BLaER1 (cell line): ENCODE measurements at regions not wholly inside any gene's neighbourhood (a gene's known extent, or its start where the extent isn't known, plus 50 kb on each side); places are given as distances from the start of the nearest gene placed in this dataset.

Experiments
- H3K27ac ChIP-seq: shearing (Covaris generic); formaldehyde crosslinking; 2 replicates; pipeline ENCODE4 v1.8.1; 2022
- H3K27me3 ChIP-seq: shearing (Covaris generic); formaldehyde crosslinking; 2 replicates; pipeline ENCODE4 v1.8.1; 2022
- H3K36me3 ChIP-seq: shearing (Covaris generic); formaldehyde crosslinking; 2 replicates; pipeline ENCODE4 v1.8.1; 2022
- H3K4me1 ChIP-seq: shearing (Covaris generic); formaldehyde crosslinking; 2 replicates; pipeline ENCODE4 v1.8.1; 2022
- H3K4me2 ChIP-seq: shearing (Covaris generic); formaldehyde crosslinking; 2 replicates; pipeline ENCODE4 v1.8.1; 2022
- H3K4me3 ChIP-seq: shearing (Covaris generic); formaldehyde crosslinking; 2 replicates; pipeline ENCODE4 v1.8.1; 2022
- H3K9ac ChIP-seq: shearing (Covaris generic); formaldehyde crosslinking; 2 replicates; pipeline ENCODE4 v1.8.1; 2022
- H3K9me3 ChIP-seq: shearing (Covaris generic); formaldehyde crosslinking; 2 replicates; pipeline ENCODE4 v1.8.1; 2022
- H4K20me1 ChIP-seq: shearing (Covaris generic); formaldehyde crosslinking; 2 replicates; pipeline ENCODE4 v1.8.1; 2022
- Cebpa-rat ChIP-seq: shearing (Covaris generic); IDR thresholded peaks from 2 replicates; pipeline ENCODE4 v1.8.1; 2022

DNA sequence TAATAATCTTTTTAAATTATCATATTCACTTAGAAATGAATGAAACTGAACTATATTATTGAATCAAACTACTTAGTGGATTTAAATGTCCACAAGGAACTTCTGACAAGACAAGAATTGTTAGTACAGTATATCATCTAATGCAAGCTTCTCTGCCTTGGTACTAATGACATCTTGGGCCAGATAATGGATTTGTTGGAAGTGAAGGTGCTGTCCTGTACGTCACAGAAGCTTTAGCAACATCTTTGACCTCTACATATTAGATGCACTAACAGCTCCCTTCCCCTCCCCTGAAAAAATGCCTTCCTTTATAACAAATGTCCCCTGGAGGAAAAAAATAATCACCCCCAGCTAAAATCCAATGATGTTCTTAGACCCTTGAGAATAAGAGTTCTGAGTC is 695.8 kb upstream of the EYS start:
- Histone ChIP-seq H3K9ac (no peak overlapping the region), H3K9me3 (no peaks in the 10 kb centered on the region), H3K27ac (no peak overlapping the region), H3K4me1 (no peaks in the 10 kb centered on the region), H4K20me1 (no peaks in the 10 kb centered on the region), H3K4me2 (no peak overlapping the region), H3K4me3 (no peak overlapping the region), H3K27me3 (no peaks in the 10 kb centered on the region), H3K36me3 (no peaks in the 10 kb centered on the region)
- TF ChIP-seq Cebpa-rat: no peak

DNA sequence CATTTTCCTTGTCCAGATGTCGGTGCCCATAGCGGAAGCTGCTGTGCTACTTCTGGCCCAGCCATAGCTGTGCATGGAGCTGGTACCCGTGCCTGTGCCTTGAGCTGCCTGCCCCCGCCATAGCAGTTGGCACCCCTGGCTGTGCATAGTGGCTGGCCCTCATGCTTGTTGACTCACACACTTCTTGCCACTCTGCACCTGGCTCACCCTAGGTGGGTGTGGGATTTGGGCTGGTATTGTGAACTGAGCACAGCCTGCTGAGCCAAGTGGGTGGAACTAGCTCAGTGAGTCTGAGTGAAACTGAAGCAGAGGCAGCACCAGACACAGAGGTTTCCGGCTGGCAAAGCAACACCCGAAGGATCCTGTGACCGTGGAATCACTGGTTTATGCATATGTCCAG is 689.5 kb upstream of the EYS start:
- H3K9me3 ChIP-seq: peaks cover 11% of the 10 kb centered on the region
- no peak overlapping the region for H3K4me2 ChIP-seq
- TF ChIP-seq Cebpa-rat: no peak
- H3K27ac ChIP-seq: no peak overlapping the region
- no peak overlapping the region for H3K9ac ChIP-seq
- H4K20me1 ChIP-seq: no peaks in the 10 kb centered on the region
- H3K27me3 ChIP-seq: no peaks in the 10 kb centered on the region
- H3K4me1 ChIP-seq: 0 out of 2 replicates have a peak, but pooled peaks cover 5% of the 10 kb centered on the region
- no peak overlapping the region for H3K4me3 ChIP-seq
- H3K36me3 ChIP-seq: no peaks in the 10 kb centered on the region

DNA sequence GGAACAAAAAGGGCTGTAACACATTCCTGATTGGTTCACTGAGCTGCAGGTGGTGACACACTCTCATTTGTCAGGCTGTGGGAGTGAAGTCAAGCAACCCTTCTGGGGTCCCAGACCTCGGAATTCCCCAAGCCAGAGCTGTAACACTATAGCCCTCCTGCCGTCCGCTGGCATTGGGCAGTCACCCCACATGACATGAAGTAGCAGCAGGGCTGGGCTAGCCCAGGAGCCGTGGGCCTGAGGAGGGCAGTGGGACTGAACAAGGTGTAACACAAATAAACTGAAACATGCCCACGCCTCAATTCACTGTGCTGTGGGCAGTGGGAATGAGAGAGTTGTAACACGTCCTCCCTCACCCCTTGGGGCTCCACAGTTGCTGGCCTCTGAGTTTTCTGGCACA is 689.1 kb upstream of the EYS start:
- Histone ChIP-seq H3K4me2 (no peak overlapping the region), H3K4me1 (0 out of 2 replicates have a peak, but pooled peaks cover 5% of the 10 kb centered on the region), H3K4me3 (no peak overlapping the region), H3K9me3 (peaks cover 11% of the 10 kb centered on the region), H4K20me1 (no peaks in the 10 kb centered on the region), H3K27ac (no peak overlapping the region), H3K27me3 (no peaks in the 10 kb centered on the region), H3K9ac (no peak overlapping the region), H3K36me3 (no peaks in the 10 kb centered on the region)
- no peak for TF ChIP-seq Cebpa-rat

DNA sequence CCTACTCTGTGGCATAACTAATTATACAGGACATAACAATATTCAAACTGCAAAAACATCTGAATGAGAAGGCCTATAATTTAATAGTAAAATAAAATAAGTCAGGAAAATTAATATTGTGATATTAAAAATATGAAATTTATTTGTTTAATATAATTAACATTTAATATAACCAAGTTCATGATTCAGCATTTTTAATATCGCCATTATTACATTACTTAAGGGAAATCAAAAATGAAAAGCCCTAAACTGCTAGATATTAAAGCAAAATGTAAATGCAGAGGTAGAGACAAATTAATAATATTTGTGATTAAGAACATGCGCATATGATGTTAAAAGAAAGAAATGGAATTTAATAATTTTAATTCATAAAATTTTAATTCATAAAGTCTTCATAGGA is 683.4 kb upstream of the EYS start:
- Histone ChIP-seq H3K36me3 (no peaks in the 10 kb centered on the region), H3K27ac (no peak overlapping the region), H3K4me3 (no peak overlapping the region), H3K4me1 (0 out of 2 replicates have a peak, but pooled peaks cover 5% of the 10 kb centered on the region), H3K9me3 (no peaks in the 10 kb centered on the region; the same call in none of the 2 replicates), H3K4me2 (no peak overlapping the region), H3K27me3 (no peaks in the 10 kb centered on the region), H4K20me1 (no peaks in the 10 kb centered on the region), H3K9ac (no peak overlapping the region)
- no peak for TF ChIP-seq Cebpa-rat

DNA sequence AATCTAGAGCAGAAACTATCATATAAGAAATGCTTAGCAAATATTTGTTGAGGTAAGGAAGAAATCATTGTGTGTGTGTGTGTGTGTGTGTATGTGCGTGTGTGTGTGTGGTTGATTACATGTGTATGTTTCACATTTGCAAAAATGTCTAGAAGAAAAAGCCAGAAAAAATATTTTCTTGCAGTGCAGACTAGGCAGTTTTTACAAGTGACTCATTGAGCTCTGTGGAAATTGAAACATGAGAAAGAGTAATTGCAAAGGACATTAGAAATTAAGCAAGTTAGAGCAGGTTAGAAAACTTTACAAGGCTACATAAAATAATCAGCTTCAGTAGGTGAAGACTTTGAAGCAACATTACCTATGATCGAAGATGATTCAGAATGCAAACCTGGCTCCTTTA is 669.0 kb upstream of the EYS start:
- H3K4me1 ChIP-seq: no peaks in the 10 kb centered on the region
- H3K36me3 ChIP-seq: no peaks in the 10 kb centered on the region
- H4K20me1 ChIP-seq: no peaks in the 10 kb centered on the region
- no peak overlapping the region for H3K9ac ChIP-seq
- no peak overlapping the region for H3K4me3 ChIP-seq
- no peaks in the 10 kb centered on the region for H3K9me3 ChIP-seq
- TF ChIP-seq Cebpa-rat: no peak
- no peak overlapping the region for H3K4me2 ChIP-seq
- no peak overlapping the region for H3K27ac ChIP-seq
- H3K27me3 ChIP-seq: no peaks in the 10 kb centered on the region

DNA sequence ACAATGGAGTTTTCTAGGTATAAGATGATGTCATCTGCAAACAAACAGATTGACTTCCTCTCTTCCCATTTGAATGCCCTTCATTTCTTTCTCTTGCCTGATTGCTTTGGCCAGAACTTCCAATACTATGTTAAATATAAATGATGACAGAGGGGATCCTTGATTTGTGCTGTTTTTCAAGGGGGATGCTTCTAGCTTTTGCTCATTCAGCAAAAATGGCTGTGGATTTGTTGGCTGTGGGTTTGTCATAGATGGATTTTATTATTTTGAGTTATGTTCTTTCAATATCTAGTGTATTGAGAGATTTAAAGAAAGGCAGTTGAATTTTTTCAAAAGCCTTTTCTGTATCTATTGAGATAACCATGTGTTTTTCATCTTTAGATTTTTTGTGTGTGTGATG is 662.4 kb upstream of the EYS start:
- Histone ChIP-seq H3K4me3 (no peak overlapping the region), H3K36me3 (no peaks in the 10 kb centered on the region), H4K20me1 (no peaks in the 10 kb centered on the region), H3K4me2 (no peak overlapping the region), H3K4me1 (no peaks in the 10 kb centered on the region), H3K9ac (no peak overlapping the region), H3K27me3 (no peaks in the 10 kb centered on the region), H3K9me3 (no peaks in the 10 kb centered on the region), H3K27ac (no peak overlapping the region)
- TF ChIP-seq Cebpa-rat: no peak

DNA sequence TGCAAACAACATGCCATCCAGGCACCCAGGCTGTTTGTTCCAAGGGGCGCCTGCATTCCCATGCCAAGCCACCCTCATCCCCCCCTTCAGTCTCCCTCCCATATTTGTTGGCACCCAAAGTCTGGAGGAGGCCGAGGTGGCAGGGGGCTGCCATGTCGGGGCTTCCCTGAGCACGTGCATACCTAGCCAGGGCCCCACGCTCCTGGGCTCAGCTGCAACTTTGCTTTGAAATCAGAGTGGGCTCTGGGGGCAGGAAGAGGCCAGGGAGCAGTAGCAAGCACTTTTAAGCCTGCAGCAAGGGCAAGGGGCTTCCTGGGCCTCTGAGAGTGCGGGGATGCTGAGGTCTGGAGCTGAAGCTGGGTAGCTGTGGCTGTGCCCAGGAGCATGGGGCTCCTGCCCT is 655.9 kb upstream of the EYS start:
- H3K4me1 ChIP-seq: no peaks in the 10 kb centered on the region
- H3K4me3 ChIP-seq: no peak overlapping the region
- no peak for TF ChIP-seq Cebpa-rat
- no peaks in the 10 kb centered on the region for H3K36me3 ChIP-seq
- no peak overlapping the region for H3K9ac ChIP-seq
- H3K27ac ChIP-seq: no peak overlapping the region
- H3K4me2 ChIP-seq: no peak overlapping the region
- H3K9me3 ChIP-seq: no peaks in the 10 kb centered on the region
- no peaks in the 10 kb centered on the region for H3K27me3 ChIP-seq
- H4K20me1 ChIP-seq: no peaks in the 10 kb centered on the region

DNA sequence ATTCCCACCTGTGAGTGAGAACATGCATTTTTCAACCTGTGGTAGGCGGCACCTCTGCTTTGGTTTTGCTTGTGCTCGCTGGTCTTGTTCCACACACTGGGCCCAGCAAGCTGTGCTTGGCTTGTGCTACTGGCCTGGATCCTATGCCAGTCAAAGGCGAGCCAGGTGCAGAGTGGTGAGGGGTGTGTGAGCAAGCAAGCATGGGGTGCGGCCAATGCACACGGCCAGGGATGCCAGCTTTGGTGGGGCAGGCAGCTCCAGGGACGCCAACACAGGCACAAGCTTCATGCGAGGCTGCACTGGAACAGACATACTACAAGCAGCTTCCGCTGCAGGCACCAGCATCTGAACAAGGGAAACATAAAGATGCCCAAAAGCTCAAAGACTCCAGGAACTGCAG is 654.9 kb upstream of the EYS start:
- Histone ChIP-seq H3K36me3 (no peaks in the 10 kb centered on the region), H3K27ac (no peak overlapping the region), H3K4me2 (no peak overlapping the region), H3K9ac (no peak overlapping the region), H3K9me3 (no peaks in the 10 kb centered on the region), H3K4me3 (no peak overlapping the region), H4K20me1 (no peaks in the 10 kb centered on the region), H3K27me3 (no peaks in the 10 kb centered on the region), H3K4me1 (no peaks in the 10 kb centered on the region)
- no peak for TF ChIP-seq Cebpa-rat

DNA sequence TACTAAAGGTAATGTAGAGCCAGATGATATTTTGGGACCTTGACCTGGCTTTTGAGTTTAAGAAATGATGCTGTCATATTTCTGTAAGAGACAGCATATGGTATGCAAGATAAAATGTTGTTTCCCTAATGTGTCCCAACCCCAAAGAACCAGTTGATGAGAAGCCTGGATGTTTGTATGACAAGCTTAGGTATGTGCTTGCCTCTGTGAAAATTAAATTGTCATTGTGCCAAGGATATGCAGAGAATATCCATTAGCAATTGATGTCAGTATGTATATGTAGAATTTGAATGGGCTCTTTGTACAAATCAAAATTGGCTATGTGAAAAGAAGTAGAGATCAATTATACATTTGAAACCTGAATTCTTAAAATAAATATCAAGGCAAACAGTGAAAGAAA is 650.8 kb upstream of the EYS start:
- no peak overlapping the region for H3K9ac ChIP-seq
- no peaks in the 10 kb centered on the region for H3K36me3 ChIP-seq
- no peak overlapping the region for H3K4me2 ChIP-seq
- H4K20me1 ChIP-seq: no peaks in the 10 kb centered on the region
- H3K9me3 ChIP-seq: no peaks in the 10 kb centered on the region
- no peaks in the 10 kb centered on the region for H3K27me3 ChIP-seq
- H3K4me1 ChIP-seq: no peaks in the 10 kb centered on the region
- H3K4me3 ChIP-seq: no peak overlapping the region
- H3K27ac ChIP-seq: no peak overlapping the region
- TF ChIP-seq Cebpa-rat: no peak

DNA sequence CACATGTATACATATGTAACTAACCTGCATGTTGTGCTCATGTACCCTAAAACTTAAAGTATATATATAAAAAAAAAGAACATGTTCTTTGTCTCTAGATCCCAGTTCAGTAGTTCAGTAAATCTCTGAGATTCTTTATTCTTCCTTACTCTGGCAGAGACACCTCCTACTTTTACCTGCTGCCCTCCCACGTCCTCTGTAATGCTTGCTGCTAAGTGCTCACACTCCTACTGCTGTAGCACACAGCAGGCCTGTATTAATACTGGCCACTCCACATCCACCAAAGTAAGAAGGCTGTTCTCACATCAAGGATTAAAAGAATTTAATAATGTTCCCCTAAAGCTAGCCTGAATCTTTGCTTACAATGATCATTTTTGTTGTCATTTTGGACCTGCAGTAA is 648.4 kb upstream of the EYS start:
- no peaks in the 10 kb centered on the region for H3K9me3 ChIP-seq
- no peak for TF ChIP-seq Cebpa-rat
- H3K36me3 ChIP-seq: no peaks in the 10 kb centered on the region
- no peaks in the 10 kb centered on the region for H3K4me1 ChIP-seq
- no peak overlapping the region for H3K27ac ChIP-seq
- H3K9ac ChIP-seq: no peak overlapping the region
- no peaks in the 10 kb centered on the region for H4K20me1 ChIP-seq
- no peak overlapping the region for H3K4me2 ChIP-seq
- H3K27me3 ChIP-seq: no peaks in the 10 kb centered on the region
- H3K4me3 ChIP-seq: no peak overlapping the region

DNA sequence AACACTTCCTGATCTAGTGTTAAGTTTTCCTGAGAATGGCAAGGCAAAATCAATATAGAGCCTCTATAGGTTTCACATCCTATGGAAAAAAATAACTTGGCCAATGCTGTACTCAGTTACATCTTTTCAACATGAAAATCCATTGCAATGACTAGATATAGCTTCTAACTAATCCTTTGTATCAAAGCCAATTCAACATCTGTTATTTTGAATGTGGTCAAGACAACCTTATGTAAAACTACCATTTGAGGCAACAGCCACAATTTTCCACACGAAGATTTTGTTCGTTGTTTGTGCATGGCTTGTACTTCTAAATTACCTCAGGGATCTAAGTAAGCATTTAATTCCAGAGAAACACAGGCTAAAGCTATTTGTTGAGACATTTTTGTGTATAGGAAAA is 637.8 kb upstream of the EYS start:
- Histone ChIP-seq H3K9ac (no peak overlapping the region), H3K27me3 (no peaks in the 10 kb centered on the region), H3K27ac (no peak overlapping the region), H3K4me3 (no peak overlapping the region), H3K9me3 (no peaks in the 10 kb centered on the region), H3K4me2 (no peak overlapping the region), H3K4me1 (no peaks in the 10 kb centered on the region), H3K36me3 (no peaks in the 10 kb centered on the region), H4K20me1 (no peaks in the 10 kb centered on the region)
- no peak for TF ChIP-seq Cebpa-rat
